SW480 (cell line): ENCODE measurements at regions not wholly inside any gene's neighbourhood (a gene's known extent, or its start where the extent isn't known, plus 50 kb on each side); places are given as distances from the start of the nearest gene placed in this dataset.

Experiments
- DNase-seq: peaks from one replicate; pipeline ENCODE4 v3.0.0-alpha.2; 2016; ENCODE audit warnings: low spot score

DNA sequence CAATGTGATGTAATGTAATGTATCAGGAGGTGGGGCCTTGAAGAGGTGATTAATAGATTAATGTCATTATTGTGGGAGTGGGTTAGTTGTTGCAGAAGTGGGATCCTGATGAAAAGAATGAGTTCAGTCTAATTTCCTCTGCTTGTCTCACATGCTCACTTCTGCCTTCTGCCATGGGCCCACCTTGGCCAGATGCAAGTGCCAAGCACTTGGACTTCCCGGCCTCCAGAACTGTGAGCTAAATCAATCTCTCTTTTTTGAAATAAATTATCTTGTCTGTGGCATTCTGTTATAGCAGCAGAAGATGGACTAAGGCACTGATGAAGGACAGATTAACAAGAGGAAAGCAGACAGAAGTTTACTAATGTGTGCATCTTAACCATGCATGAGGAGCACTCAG is 123.9 kb downstream of the ETS2 start:
- DNase-seq, result no peak

- no peak for DNase-seq
These were observed 123.4 kb downstream of the ETS2 start for GRCh38 chr21:38929142-38929541.

- no peak for DNase-seq
These were observed 122.0 kb downstream of the ETS2 start for GRCh38 chr21:38927776-38928175.

DNA sequence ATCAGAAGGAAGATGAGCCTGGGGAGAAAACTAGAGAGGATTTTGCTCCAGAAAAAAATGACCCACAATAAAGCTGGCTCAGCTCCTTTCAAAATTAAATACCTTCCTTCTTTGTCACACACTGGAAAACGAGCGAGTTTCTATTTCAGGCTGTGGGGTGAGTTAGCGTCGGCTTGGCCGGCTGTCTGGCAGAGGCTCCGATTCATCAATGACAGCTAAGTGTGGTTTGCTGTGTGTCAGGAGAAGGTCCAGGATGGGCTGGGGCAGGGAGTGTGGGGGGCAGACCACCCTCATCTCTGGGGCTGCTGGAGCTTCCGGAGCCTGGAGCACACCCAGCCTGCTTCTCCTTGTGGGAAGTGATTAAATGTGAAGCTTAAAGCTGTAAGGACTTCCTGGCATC is 120.2 kb downstream of the ETS2 start:
- DNase-seq, result peak; percentile 51

GRCh38 chr21:38925478-38925877 is 119.7 kb downstream of the ETS2 start:
- DNase-seq, result no peak

DNA sequence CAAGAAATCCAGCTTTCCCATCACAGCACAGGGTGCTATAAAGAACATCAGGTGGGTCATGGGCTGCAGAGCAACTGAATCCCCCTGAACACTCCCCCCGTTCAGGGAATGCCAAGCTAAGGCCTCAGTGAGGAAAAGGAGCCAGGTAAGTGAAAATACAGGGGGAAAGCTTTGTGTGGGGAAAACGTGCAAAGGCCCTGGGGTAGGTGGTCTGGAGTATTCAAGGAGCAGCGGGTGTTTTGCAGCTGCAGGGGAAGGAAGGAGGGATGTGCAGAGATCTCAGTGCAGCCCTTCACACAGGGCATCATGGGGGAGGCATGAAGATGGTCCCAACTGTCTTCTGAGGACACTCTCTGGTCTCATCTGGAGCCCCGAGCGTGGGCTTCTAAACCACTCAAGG is 119.2 kb downstream of the ETS2 start:
- DNase-seq, result no peak

DNA sequence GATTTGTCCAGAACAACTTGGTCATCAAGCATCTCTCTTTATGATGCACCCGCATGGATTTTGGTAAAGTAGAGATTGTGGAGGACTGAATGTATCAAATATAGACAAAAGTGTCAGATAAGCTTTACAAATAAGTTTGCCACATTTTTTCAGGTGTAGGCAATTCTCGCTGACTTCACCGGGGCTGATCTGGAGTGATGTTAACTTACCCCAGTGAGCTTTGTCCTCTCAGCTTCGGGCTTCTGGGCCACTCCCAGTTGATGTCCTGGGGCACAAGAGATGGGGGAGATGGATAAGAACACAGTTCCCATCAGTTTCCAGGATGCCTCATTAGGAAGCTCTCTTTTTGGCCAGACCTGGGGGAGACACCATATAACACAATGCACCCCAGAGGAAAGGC is 117.7 kb downstream of the ETS2 start:
- DNase-seq, result no peak

- no peak for DNase-seq
These were observed 116.9 kb downstream of the ETS2 start for GRCh38 chr21:38922474-38923235.

- DNase-seq, result no peak
These were observed 116.0 kb downstream of the ETS2 start for GRCh38 chr21:38921511-38922251.

- DNase-seq, result peak; percentile 26
These were observed 115.1 kb downstream of the ETS2 start for GRCh38 chr21:38920631-38921398.

DNA sequence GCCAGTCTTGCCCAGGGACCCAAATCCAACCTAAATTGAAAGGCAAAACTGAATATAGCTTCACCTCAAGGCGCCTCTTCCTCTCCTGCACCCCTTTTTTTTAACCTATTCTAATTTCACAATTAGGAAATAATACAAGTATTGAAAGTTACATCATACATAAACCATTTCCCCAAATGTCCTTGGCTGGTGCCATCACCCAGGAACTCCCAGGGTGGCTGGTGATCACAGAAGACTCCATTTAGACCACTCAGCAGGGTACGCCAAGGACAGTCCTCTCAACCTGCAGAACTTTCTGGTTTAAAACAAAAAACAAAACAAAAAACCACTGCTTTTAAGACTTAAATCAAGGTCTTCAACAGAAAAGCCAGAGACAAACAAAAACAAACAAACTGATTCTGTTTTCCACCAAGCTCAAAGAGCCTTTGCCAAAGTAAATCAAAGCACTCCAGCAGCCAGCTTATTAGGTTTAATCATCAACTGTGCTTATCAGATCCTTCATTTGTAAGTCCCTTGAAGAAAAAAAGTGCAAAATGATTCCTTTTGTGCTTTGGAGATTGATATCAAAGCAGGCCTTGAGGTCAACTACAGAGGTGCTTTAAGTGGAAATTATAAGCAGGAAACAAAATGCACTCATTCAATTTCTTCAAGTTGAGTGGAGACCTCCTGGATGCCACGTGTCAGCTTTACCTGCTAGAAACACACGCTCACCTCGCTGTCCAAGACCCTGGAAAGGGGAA is 113.0 kb downstream of the ETS2 start:
- DNase-seq, result peak; percentile 59

- no peak for DNase-seq
These were observed 111.5 kb downstream of the ETS2 start for GRCh38 chr21:38917043-38917774.

DNA sequence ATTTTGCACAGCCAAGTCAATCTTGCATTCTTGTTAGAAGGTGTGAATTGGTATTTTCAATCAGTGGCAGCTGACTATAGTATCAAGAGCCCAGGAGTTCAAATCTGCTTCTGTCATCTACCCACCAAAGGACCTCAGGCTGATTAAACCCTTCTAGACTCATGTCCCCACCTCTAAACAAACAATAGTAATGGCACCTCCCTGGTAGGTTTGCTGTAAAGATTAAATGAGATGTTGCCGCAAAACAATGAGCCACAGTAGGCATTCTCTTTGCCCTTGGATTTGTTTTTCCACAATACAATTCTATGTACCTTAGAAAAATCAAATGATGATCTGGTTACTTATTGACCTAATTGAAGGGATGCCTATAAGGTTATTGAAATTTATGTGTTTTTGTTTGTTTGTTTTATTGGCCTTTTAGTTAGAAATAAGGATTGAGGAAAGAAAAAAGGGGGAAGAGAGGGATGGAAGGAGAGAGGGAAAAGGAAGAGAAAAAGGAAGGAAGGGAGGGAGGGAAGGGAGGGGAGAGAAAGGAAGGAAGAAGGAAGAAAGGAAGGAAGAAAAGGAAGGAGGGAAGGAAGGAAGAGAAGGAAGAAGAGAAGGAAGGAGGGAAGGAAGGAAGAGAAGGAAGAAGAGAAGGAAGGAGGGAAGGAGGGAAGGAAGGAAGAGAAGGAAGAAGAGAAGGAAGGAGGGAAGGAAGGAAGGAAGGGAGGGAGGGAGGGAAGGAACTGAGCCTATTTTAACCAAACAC is 110.7 kb downstream of the ETS2 start:
- no peak for DNase-seq

- DNase-seq, result no peak
These were observed 109.8 kb downstream of the ETS2 start for GRCh38 chr21:38915546-38915945.

- DNase-seq, result peak; percentile 68
These were observed 109.0 kb downstream of the ETS2 start for GRCh38 chr21:38914528-38915293.

DNA sequence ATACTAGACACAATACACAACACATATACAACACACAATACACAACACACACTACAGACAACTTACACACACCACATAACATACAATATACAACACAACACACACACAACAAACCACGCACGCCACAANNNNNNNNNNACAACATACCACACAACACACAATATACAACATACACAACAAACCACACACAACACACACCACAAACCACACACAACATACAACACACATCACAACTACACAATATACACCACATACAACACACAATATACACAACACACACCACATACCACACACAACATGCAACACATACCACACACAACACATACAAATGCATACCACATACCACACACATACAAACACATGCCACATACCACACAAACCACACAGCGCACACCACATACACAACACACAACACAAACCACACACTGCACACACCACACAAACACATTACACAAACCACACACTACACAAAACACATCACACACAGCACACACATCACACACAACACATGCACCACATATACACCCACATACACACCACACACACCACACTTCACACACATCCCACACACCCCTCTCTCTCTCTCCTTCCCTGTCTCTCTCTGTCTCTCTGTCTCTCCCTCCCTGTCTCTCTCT is 108.3 kb downstream of the ETS2 start:
- DNase-seq, result no peak

DNA sequence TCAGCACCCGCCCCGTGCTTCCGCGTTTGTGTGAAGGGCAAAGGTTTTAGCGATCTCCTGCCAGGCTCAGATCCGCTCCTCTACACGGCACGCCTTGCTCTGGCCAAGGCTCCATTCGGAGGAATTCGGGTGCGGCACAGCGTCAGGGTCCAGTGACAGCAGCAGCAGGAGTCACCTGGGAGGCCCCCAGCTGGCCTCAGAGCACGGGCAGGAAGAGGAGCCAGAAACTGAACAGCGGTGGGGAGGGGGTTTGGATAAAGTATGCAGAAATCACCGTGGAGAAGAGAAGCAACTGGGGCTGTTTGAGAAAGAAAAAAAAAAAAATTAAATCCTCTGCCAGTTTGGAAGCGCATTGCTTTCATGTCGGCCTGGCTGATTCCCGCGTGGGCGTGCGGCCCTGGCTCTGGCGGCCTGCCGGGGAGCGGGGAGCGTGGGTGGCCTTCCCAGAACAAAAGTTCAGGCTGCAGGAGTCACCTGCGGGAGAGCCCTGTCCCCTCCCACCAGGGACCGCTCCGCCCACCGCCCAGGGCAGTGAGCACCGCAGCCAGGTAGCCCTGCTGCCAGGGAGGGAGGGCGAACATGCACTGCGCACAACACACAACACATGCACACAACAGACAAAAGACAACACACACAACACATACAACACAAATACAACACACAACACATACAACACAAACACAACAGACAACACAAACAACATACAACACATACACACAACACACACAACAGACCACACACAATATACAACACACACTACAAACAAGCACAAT is 107.6 kb downstream of the ETS2 start:
- DNase-seq, result peak; percentile 96

- no peak for DNase-seq
These were observed 107.0 kb downstream of the ETS2 start for GRCh38 chr21:38912789-38913119.
